H9 (cell line): ENCODE measurements at regions not wholly inside any gene's neighbourhood (a gene's known extent, or its start where the extent isn't known, plus 50 kb on each side); places are given as distances from the start of the nearest gene placed in this dataset.

Experiments
- DNase-seq: peaks from one replicate; pipeline ENCODE4 v3.0.0-alpha.2; 2017
- H2AFZ ChIP-seq: one replicate; pipeline ENCODE4 v1.6.1; 2013; ENCODE audit warnings: mild to moderate bottlenecking, low read length, control low read depth, moderate library complexity
- H2AK5ac ChIP-seq: 2 replicates; pipeline ENCODE4 v1.6.1; 2013; ENCODE audit warnings: low read length, control low read depth, mixed read lengths; ENCODE audit not compliant: insufficient read length
- H2BK120ac ChIP-seq: one replicate; pipeline ENCODE4 v1.6.1; 2013; ENCODE audit warnings: low read depth, mild to moderate bottlenecking, low read length, control low read depth, inconsistent platforms; ENCODE audit not compliant: poor library complexity, severe bottlenecking
- H2BK12ac ChIP-seq: 2 replicates; pipeline ENCODE4 v1.6.1; 2013; ENCODE audit warnings: low read length, control low read depth, mixed read lengths, low read depth; ENCODE audit not compliant: insufficient read length
- H2BK15ac ChIP-seq: 2 replicates; pipeline ENCODE4 v1.6.1; 2013; ENCODE audit warnings: low read depth, low read length, control low read depth
- H2BK20ac ChIP-seq: one replicate; pipeline ENCODE4 v1.6.1; 2013; ENCODE audit warnings: low read depth, mild to moderate bottlenecking, low read length, control low read depth, inconsistent platforms; ENCODE audit not compliant: poor library complexity, severe bottlenecking
- H2BK5ac ChIP-seq: 2 replicates; pipeline ENCODE4 v1.6.1; 2013; ENCODE audit warnings: low read length, control low read depth, mixed read lengths; ENCODE audit not compliant: insufficient read length
- H3K14ac ChIP-seq: 2 replicates; pipeline ENCODE4 v1.6.1; 2013; ENCODE audit warnings: low read length, control low read depth; ENCODE audit not compliant: insufficient read depth
- H3K18ac ChIP-seq: 2 replicates; pipeline ENCODE4 v1.6.1; 2013; ENCODE audit warnings: low read depth, mild to moderate bottlenecking, mixed read lengths, low read length, control low read depth; ENCODE audit not compliant: insufficient read length
- H3K23ac ChIP-seq: 2 replicates; pipeline ENCODE4 v1.6.1; 2013; ENCODE audit warnings: low read length, control low read depth, mixed read lengths, low read depth; ENCODE audit not compliant: insufficient read length
- H3K23me2 ChIP-seq: 2 replicates; pipeline ENCODE4 v1.6.1; 2013; ENCODE audit warnings: low read depth, mild to moderate bottlenecking, mixed read lengths, low read length, control low read depth; ENCODE audit not compliant: insufficient read length, poor library complexity, severe bottlenecking
- H3K27ac ChIP-seq: 2 replicates; pipeline ENCODE4 v1.5.1; 2013; ENCODE audit warnings: low read length, control low read depth, mixed read lengths, low read depth; ENCODE audit not compliant: insufficient read length
- H3K27me3 ChIP-seq: 2 replicates; pipeline ENCODE4 v1.6.1; 2013; ENCODE audit warnings: low read length, control low read depth, inconsistent platforms; ENCODE audit not compliant: insufficient read depth
- H3K4ac ChIP-seq: 2 replicates; pipeline ENCODE4 v1.6.1; 2013; ENCODE audit warnings: low read depth, mild to moderate bottlenecking, control low read depth, inconsistent platforms, low read length, moderate library complexity
- H3K4me1 ChIP-seq: 2 replicates; pipeline ENCODE4 v1.6.1; 2013; ENCODE audit warnings: low read length, control low read depth, inconsistent platforms; ENCODE audit not compliant: insufficient read depth
- H3K4me2 ChIP-seq: 2 replicates; pipeline ENCODE4 v1.6.1; 2013; ENCODE audit warnings: low read length, control low read depth, mixed read lengths; ENCODE audit not compliant: insufficient read length, insufficient read depth
- H3K56ac ChIP-seq: 2 replicates; pipeline ENCODE4 v1.6.1; 2013; ENCODE audit warnings: low read depth, mild to moderate bottlenecking, mixed read lengths, low read length, control low read depth; ENCODE audit not compliant: insufficient read length
- H3K79me1 ChIP-seq: 2 replicates; pipeline ENCODE4 v1.6.1; 2013; ENCODE audit warnings: low read depth, mild to moderate bottlenecking, moderate library complexity, low read length, control low read depth, inconsistent platforms; ENCODE audit not compliant: insufficient read depth, poor library complexity, severe bottlenecking
- H3K79me2 ChIP-seq: 2 replicates; pipeline ENCODE4 v1.6.1; 2013; ENCODE audit warnings: low read length, control low read depth, inconsistent platforms; ENCODE audit not compliant: insufficient read depth
- H3K9ac ChIP-seq: 2 replicates; pipeline ENCODE4 v1.6.1; 2013; ENCODE audit warnings: low read length, control low read depth, mixed read lengths; ENCODE audit not compliant: insufficient read length; ENCODE audit errors: extremely low read depth
- H3K9me3 ChIP-seq: one replicate; pipeline ENCODE4 v1.6.1; 2013; ENCODE audit warnings: low read depth, low read length, inconsistent platforms; ENCODE audit not compliant: control insufficient read depth
- H3T11ph ChIP-seq: one replicate; pipeline ENCODE4 v1.6.1; 2013; ENCODE audit warnings: mild to moderate bottlenecking, low read length, control low read depth, inconsistent platforms
- H4K20me1 ChIP-seq: one replicate; pipeline ENCODE4 v1.6.1; 2013; ENCODE audit not compliant: control insufficient read depth, insufficient read length, insufficient read depth
- H4K5ac ChIP-seq: 2 replicates; pipeline ENCODE4 v1.6.1; 2013; ENCODE audit warnings: low read depth, mild to moderate bottlenecking, mixed read lengths, low read length, control low read depth; ENCODE audit not compliant: insufficient read length
- H4K8ac ChIP-seq: replicated peaks from 2 replicates; pipeline ENCODE4 v1.6.1; 2013; ENCODE audit warnings: low read length, control low read depth, mixed read lengths, low read depth; ENCODE audit not compliant: insufficient read length
- H4K91ac ChIP-seq: 2 replicates; pipeline ENCODE4 v1.6.1; 2013; ENCODE audit warnings: low read depth, mild to moderate bottlenecking, moderate library complexity, mixed read lengths, low read length, control low read depth; ENCODE audit not compliant: insufficient read length
- H3K27ac Mint-ChIP-seq, 3 experiments: 2 replicates in 2 of 3; 3 replicates in 1 of 3; pipeline ENCODE4 v1.8.0; 2020 to 2021; ENCODE audit warnings: mixed read lengths in 3 of 3, mild to moderate bottlenecking in 1 of 3, moderate library complexity in 1 of 3
- H3K27me3 Mint-ChIP-seq: 2 replicates; pipeline ENCODE4 v1.8.0; 2021; ENCODE audit warnings: low read depth, mild to moderate bottlenecking, moderate library complexity, mixed read lengths
- H3K36me3 Mint-ChIP-seq, 3 experiments: 2 replicates in 2 of 3; 3 replicates in 1 of 3; pipeline ENCODE4 v1.8.0; 2020 to 2021; ENCODE audit warnings: low read depth in 3 of 3, mixed read lengths in 3 of 3; ENCODE audit not compliant: insufficient read depth in 1 of 3
- H3K4me1 Mint-ChIP-seq, 2 experiments: 2 replicates each; pipeline ENCODE4 v1.8.0; 2020; ENCODE audit warnings: mixed read lengths in 2 of 2
- H3K4me3 Mint-ChIP-seq, 2 experiments: 2 replicates in 1 of 2; 3 replicates in 1 of 2; pipeline ENCODE4 v1.8.0; 2020 to 2021; ENCODE audit warnings: mild to moderate bottlenecking in 2 of 2, mixed read lengths in 2 of 2, moderate library complexity in 1 of 2
- H3K9me3 Mint-ChIP-seq, 2 experiments: 2 replicates in 1 of 2; 3 replicates in 1 of 2; pipeline ENCODE4 v1.8.0; 2020; ENCODE audit warnings: mild to moderate bottlenecking in 2 of 2, mixed read lengths in 2 of 2, moderate library complexity in 1 of 2
- CTCF ChIP-seq: fragments of 200-600 bp; sonication (generic); conservative IDR thresholded peaks from 3 replicates; pipeline ENCODE4 v1.8.0; 2021; ENCODE audit warnings: antibody characterized with exemption, mild to moderate bottlenecking
- WGBS: extraction: QIAGEN DNeasy Blood & Tissue Kit; methylation state at CpG from one replicate; pipeline ENCODE4 v1.1.7; 2013; ENCODE audit warnings: missing lambda C conversion rate, low lambda C conversion rate, mixed read lengths; ENCODE audit not compliant: insufficient read length; ENCODE audit errors: extremely low coverage; 5-methylcytosine and 5-hydroxymethylcytosine counted together

GRCh38 chr14:98916476-98916875 lies 355.5 kb downstream of the BCL11B start:
- no peak overlapping the region for H4K91ac ChIP-seq
- H3K56ac ChIP-seq, result no peak overlapping the region
- no peak overlapping the region for H3K4me3 Mint-ChIP-seq
- H4K5ac ChIP-seq, result no peak overlapping the region
- no peaks in the 10 kb centered on the region for H3K36me3 Mint-ChIP-seq
- no peak overlapping the region for H3K18ac ChIP-seq
- H3K9ac ChIP-seq, result no peak overlapping the region
- H4K8ac ChIP-seq, result no peak overlapping the region
- no peak overlapping the region for H2AFZ ChIP-seq
- H3K9me3 ChIP-seq, result no peaks in the 10 kb centered on the region
- H2BK120ac ChIP-seq, result no peak overlapping the region
- no peak overlapping the region for H2AK5ac ChIP-seq
- peaks cover 17 to 30% of the 10 kb centered on the region in 2 experiments for H3K4me1 Mint-ChIP-seq
- H3K9me3 Mint-ChIP-seq, result no peaks in the 10 kb centered on the region
- H3K4me2 ChIP-seq, result no peak overlapping the region
- H3K4ac ChIP-seq, result no peak overlapping the region
- H3T11ph ChIP-seq, result no peak overlapping the region
- no peaks in the 10 kb centered on the region for H3K27me3 ChIP-seq
- no CpG with 5 or more reads among the region's 1 CpG for WGBS
- H3K4me1 ChIP-seq, result no peaks in the 10 kb centered on the region; the same call in 1 of the 2 replicates
- no peak overlapping the region for H2BK12ac ChIP-seq
- no peak overlapping the region for H3K14ac ChIP-seq
- no peak for TF ChIP-seq CTCF
- H3K27ac ChIP-seq, result no peak overlapping the region
- peaks cover 3% of the 10 kb centered on the region for H3K27me3 Mint-ChIP-seq
- H3K23me2 ChIP-seq, result no peaks in the 10 kb centered on the region
- H3K27ac Mint-ChIP-seq, result no peak overlapping the region
- no peak overlapping the region for H2BK20ac ChIP-seq
- no peaks in the 10 kb centered on the region for H3K79me2 ChIP-seq
- H2BK15ac ChIP-seq, result no peak overlapping the region
- no peaks in the 10 kb centered on the region for H4K20me1 ChIP-seq
- H3K79me1 ChIP-seq, result no peaks in the 10 kb centered on the region
- no peak overlapping the region for H2BK5ac ChIP-seq
- H3K23ac ChIP-seq, result no peak overlapping the region
- no peak for DNase-seq
